OCI-M1 (cell line): ENCODE measurements at regions not wholly inside any gene's neighbourhood (a gene's known extent, or its start where the extent isn't known, plus 50 kb on each side); places are given as distances from the start of the nearest gene placed in this dataset.
"Not testable (repeated sequence)": the region's sequence is repeated elsewhere in the genome, so short reads cannot be mapped to it uniquely, and the experiment has no call there.

Source experiments
- DNase-seq: peaks from one replicate; lab custom pipeline; 2025; lab: John Stamatoyannopoulos, UW

DNA sequence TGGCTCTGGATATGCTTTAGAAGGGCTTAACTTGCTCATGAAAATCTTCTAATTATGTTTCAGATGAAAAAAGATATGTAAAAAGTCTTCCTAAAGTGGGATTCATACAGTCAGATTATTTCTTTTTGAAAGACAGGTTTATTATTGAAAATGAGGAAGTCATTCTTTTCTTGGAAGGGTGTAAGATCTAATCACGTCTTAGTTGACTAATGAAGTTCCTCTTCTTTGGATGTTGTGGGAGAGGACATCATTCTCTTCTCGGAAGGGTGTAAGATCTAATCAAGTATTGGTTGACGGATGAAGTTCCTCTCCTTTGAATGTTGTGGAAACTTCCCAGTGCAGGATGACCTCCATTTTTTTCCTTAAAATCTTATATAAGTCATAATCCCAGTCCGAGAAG lies 74.9 kb downstream of the ALG10 start:
- DNase-seq: peak; percentile 90

DNA sequence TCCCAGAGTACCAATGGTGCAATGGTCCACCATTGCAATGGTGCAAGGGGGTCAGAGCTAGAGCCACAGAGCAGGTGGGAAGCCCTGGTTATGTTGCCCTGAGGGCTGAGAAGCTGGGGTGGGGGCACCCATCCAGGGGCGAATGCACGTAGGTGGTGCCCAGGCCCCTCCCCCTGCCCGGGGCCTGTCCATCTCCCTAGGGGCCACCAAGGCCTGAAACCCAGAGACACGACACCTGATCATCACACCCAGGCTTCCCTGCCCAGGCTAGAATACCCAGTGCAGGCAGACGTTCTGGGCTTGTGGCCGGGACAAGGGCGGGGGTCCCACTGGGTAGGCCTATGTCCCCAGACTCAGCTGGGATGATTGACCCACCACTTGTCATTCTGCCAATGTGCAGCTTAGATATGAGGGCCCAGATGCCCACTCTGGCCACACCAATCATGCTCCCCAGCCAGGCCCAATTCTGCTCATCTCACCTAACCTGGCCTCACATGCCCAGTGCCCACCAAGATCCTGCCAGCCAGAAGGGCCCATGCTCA lies 83.2 kb downstream of the ALG10 start:
- DNase-seq: no peak

DNA sequence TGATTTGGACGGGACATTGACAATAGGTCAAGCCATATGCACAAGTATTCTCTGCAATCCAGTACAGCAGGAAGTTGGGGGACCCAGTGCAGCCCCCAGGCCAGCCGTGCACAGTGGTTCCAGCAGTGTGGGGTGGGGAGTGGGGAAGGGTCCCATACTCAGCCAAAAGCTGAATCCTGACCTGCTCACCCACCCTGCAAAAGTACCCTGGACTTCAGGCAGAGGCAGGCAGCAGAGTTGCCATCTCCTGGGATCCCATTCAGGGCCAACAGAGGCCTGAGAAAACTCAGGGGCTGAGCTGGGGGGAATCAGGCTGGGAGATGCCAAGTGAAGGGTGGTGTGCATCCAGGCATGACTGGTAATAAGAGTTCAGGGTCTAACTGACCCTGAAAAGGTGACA lies 83.9 kb downstream of the ALG10 start:
- DNase-seq: no peak

DNA sequence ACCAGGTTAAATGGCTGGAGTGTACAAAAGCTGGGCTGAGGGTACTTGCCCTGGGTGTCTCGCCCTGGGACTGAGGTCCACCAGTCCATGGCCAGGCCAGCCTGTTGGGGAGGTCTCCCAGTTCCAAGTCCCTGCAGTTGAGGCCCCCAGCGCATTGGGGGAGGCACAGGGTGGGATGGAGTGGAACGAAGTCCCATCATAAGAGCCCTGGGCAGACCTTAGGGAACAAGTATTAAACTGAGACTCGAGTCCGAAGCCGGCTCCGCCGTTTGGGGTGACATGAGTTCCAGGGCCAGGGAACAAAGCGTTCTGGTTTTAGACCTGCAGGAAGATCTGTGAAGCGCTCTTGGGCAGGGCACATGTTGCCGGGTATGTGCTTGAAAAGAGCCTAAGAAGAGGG lies 84.7 kb downstream of the ALG10 start:
- DNase-seq: no peak

DNA sequence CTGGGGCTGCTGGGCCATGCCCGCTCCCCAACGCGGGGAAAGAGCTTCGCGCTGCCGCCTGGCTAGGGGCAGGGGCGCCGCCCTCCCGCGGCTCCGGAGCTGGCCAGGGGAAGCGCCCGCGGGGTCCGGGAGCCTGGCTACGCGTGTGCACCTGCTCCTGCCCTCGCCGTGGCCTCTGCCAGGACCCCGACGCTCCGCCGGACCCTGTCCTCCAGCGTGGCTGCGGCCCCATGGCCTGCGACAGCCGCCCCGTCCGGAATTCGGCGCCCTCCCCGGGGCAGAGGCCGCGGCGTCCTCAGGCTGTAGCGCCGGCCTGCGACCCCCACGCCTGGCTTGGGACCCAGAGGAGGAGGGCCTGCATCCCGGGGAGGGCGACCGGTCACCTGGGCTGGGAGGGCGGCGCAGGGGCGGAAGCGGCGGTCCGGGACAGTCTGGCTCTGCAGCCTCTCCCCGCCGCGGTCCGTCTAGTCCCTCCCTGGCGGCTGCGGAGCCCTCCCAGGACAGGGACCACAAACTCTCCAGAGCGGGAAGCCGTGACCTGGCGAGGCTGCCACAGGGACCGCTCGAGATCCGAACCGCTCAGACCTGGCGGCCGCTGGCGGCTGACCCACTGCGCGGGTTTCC lies 85.6 kb downstream of the ALG10 start:
- DNase-seq: no peak

DNA sequence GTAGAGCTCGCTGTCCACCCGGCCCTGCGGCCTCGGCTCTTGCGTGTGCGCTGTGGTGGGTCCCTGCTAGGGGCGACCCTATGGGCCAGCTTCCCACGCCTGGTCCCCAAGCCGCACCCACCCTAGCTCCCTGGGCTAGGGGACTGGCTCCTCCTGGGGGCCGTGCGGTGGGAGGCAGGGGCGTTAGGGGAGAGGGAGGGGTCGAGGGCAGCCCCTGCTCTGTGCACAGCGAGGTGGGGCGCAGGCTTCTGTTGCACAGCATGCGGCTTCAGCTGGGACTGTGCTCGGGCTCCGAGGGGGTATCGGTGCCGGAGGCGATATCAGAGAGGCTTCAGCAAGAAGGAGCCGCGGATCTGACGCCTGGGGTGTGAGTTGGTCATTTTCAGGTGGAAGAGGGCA lies 86.1 kb downstream of the ALG10 start:
- no peak for DNase-seq

DNA sequence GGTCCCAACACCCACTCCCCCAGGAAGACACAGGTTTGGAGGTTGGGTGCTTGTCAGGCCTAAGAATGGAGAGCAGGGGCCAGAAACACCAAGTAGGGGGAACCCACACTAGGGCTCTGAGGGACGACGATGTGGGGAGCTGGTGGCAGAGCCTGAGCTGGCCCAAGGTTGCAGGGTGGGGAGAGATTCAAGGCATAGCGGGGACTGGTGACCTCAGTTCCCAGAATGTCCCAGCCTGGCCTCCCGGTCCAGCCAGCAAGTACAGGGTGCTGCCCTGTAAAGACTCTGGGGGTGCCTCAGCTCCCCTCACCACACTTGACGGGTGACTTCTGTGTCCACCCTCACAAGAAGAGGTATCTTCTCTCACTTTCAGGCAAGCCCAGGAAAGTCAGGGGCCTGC lies 86.7 kb downstream of the ALG10 start:
- DNase-seq: no peak

DNA sequence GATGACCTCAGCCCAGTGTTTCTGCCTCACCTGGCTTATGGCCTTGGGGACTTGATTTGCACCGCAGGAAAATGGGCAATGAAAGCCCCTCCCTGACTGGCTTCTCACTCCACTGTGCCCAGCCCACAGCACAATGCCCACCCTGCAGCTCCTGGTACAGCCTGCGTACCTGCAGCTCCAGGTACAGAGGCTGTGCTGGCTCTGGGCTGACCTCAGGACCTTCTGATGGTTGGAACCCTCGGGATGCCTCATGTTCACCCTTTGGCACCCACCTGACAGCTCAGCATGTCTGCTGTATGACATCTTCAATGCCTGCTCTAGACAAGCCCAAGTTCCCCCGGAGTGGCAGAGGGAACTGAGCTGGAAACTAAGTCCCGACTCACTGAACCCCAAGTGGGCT lies 87.1 kb downstream of the ALG10 start:
- no peak for DNase-seq

DNA sequence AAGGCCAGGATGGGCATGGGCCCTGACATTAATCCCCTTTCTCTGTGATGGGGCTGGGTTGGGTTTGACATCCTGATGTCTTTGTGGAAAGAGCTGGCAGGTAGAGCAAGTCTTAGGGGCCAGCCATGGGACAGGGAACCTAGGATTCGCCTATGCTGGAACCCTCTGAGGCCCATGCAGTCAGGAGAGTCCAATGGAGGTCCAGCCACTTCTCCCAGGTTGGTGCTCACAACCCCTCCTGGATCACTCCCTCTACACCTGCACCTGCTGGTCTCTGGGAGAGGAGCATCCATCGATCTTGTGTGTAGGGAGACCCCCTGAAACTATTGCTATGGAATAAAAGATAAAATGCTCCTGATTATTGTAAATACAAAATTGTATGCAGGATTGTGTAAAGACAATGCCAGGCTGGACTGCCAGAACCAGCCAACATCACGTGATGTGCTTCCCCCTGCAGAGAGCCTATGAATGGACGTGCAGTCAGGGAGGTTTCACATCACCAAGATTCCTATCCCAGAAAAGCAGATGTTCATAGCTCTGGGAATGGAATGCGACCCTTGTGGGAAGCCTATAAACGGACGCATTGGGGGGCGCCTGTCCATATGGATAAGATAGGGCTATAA lies 87.7 kb downstream of the ALG10 start:
- not testable (repeated sequence) for DNase-seq

DNA sequence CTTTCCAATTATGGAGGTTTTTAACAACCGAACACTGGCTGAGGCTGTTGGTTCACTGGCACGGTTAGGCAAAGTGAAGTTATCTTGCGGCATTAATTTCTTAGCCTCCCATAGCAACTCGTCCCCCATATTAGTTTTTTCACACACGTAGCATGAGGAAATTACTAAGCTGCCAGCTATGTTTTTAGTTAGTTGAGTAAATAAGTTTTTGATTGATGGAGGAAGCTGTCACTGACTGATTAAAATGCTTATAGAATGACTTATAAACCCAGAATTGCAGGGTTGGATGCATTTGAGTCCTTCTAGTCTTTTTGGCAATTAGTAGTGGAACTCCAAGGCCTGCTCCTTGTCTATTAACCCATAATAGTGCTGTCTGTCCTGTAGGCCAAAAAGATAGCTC lies 97.1 kb downstream of the ALG10 start:
- DNase-seq: no peak

DNA sequence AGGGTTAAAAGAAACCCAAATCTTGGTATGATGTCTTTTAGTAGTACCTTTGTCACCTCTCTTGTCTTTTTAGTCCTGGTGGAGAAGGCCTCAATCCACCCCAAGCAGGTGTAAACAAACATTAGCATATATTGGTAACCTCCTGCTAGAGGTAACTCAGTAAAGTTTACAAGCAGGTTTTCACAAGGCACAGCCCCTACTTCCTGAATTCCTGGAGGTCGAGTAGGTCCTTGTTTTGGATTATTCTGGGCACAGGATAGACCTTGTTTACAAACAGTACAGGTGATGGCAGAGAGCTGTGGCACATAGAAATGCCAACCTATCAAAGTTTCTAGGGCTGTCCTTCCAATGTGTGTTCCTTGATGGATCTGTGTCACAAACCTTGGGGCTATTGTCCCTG lies 99.1 kb downstream of the ALG10 start:
- no peak for DNase-seq

DNA sequence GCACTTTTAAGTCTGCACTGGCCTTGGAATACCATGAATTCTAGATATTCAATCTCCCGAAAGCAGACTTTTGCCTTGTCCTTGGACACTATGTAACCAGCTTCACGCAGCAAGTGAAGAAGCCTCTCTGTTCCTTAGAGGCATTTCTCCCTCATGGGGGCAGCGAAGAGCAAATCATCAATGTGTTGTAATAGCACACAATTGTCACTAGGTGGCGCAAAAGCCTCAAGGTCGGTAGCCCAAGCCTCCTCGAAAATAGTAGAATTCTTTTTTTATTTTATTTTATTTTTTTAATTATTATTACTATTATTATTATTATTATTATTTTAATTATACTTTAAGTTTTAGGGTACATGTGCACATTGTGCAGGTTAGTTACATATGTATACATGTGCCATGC lies 100.8 kb downstream of the ALG10 start:
- DNase-seq: peak; percentile 89

DNA sequence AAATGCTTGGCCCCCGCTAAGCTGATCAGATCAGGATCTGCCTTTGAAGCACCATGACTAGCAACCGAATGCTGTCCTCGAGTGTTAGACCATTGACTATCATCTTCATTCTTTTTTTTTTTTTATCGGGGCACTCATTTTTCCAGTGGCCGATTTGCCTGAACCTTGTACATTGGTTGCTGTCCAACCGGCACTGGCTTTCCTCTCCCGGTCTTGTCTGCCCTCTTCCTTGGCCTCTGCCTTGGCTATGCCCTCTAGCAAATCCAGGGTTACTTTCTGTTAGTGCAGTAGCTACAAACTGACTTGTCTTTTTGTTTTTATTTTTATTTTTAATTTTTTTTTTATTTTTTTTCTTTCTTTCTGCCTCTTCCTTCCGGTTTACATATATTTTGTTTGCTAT lies 102.3 kb downstream of the ALG10 start:
- no peak for DNase-seq

DNA sequence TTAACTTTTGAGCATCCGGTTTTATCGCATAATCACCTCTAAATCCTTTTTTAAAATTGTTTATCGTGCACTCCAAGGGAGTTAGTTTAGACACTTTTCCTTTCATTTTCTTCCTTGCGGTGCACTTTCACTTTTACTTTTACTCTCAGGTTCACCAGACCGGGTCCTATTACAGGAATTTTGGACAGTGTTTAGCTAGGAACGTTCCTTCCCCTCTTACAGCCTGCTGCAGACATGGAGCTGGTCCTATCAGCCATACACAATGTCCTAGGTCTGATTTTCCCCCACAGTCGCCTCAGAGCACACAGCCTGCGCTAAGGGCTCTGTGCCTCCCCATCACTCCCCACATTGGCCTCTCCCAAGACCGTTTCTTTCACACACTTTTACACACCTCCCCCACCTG lies 103.9 kb downstream of the ALG10 start:
- DNase-seq: peak; percentile 95

DNA sequence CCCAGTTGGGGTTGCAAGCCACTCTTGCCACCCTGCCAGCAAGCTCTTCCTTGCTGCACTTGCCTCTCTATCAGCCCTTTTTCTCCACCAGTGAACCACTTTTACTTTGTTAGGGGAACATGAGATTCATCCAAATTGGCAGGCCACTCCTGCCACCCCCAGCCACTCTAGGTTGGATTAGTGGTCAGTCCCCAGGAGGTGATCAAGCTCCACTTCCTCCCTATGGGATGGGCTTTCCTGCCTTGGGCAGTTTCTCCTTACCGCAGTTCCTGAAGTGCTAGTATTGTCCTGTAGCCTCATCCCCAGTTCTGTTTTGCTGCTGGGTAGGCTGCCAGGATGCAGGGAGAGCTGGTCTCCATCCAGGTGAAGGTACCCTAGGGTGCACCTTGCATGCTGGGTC lies 104.5 kb downstream of the ALG10 start:
- DNase-seq: peak; percentile 83

DNA sequence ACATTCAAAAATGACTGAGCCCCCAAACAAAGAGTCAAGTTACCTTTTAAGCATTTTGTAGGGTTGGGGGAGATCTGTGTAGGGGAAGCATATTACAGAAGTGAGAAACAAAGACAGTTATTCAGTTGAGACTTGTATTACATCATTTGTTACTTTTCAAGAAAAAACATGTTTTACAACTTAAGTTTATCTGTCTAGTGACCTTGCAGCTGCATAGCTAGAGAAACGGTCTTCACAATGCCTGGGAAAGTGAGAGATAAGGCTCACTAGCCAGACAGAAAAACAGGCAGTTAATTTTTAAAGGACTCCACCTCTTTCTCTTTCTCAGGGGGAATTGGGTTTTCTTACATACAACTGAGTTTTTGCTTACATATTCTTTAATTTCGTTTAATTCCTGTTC lies 105.1 kb downstream of the ALG10 start:
- DNase-seq: peak; percentile 92

DNA sequence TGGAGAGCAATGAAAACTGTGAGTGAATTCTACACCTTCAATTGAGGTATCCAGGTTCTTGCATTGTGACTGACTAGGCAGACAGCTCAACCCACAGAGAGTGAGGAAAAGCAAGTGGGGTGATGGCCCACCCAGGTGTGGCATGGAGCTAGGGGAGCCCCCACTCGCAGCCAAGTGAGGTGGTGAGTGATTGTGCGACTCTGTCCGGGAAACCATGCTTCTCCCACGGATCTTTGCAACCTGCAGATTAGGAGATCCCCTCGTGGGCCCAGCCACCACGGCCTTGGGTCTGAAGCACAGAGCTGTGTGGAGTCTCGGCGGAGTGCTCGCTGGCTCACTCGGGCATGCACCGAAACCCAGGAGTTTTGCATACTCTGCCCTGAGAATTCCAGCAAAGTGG lies 120.1 kb downstream of the ALG10 start:
- no peak for DNase-seq

DNA sequence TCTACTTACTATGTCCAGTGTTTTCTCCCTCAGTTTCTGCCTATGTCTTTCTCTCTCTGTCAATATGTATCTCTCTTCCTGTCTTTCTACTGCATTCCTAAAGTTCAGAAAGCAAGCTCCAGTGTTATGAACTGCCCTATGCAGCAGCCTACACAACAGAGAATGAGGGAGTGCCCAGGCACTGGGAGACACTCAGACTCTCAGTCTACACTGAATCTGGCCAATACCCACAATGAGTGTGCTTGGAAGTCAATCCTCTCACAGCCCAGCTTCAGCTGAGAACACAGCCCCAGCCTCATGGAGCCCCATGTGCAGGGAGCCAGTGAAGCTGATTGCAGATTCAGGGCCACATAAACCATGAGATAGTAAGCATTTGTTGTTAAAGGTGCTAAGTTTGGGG lies 128.7 kb downstream of the ALG10 start:
- peak; percentile 56 for DNase-seq

DNA sequence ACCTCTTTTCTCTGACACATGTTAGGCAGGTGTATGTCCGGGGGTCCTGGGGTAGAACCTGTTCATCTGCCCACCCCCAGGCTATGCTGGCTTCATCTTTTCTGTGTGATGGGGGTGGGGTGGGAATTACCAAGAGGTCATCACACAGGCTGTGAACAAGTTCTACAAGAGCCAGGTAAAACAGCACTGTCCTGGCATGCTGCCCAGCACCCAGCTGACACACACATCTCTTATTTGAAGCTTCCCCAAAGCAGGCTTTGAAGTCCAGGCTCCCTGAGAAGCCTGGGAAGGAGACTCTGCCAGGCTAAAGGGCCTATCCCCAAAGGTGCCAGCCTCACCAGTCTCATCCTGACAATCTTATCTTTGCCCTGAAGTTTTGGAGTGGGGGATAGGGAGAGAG lies 141.1 kb downstream of the ALG10 start:
- no peak for DNase-seq

DNA sequence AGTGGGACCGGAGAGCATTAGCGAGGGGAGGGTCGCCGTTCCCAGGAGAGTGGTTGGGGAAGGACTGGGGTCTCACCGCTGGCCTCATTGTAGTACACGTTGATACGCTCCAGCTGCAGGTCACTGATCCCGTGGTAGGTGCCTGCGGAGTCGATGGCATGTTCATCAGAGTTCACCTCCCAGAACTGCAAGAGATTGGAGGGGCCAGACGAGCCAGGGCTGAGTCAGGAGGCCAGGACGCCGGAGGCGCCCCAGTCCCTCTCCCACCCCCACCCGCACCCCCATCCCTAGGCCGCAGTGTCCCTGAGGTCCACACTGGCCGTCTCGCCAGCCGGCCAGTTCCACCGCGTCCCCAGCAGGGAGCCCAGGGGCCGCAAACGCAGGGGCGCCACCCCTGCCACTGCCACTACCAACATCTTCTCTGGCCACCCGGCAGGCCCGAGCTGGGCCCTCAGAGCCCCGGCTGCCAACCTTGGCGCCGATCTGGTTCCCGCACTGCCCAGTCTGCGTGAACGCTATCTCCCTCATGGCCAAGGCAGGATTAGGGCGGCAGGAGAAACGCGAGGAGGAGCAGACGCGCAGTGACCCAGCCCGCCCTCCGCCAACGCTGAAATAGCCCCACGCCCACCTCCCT lies 144.2 kb downstream of the ALG10 start:
- DNase-seq: no peak

DNA sequence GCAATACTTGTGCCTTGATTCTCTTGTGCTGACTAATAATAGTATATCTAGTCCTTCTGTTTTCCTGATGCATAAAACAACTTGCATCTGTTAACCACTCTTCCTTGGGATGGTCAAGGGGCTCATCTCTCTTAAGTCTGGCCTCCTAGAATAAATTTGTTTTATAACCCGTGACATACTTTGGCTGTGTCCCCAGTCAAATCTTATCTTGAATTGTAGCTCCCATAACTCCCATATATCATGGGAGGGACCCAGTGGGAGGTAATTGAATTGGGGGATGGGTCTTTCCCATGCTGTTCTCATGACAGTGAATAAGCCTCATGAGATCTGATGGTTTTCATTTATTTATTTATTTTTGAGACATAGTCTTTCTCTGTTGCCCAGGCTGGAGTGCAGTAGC lies 146.2 kb downstream of the ALG10 start:
- peak; percentile 32 for DNase-seq

DNA sequence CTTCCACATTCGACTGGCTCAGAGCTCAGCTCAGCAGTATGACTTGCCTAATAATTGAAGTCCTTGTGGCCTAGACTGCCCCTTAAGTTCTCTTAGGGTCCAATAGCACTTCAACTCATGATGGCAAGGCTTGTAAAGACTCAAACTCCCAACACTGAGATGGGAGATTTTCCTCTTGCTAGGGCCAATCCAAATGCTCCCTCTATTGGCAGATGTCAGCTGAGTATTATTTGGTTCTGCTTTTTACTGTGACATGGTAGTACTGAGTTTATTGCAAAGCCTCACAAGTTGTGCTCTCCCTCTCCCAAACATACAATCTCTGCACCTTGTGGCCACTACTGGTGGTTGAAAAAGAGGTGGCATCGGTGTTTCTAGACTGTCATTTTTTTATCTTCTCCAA lies 164.2 kb downstream of the ALG10 start:
- peak; percentile 89 for DNase-seq

DNA sequence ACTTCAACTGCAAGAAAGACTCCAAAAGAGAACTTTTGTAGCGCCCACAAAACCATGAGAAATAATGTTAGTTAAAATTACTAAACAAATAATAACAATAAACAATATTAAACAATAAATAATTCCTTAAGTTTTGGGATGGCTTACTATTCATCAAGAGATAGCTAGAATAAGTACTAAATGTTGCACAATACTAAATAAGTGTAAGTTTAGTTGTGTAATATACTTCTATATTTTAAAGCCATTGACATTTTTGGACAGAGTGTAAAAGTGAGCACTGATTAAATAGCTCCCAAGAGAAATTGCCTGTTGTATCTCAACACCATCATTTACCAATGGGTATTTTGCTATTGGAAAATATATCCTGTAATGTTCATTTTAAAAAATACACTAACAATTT lies 166.7 kb downstream of the ALG10 start:
- no peak for DNase-seq

DNA sequence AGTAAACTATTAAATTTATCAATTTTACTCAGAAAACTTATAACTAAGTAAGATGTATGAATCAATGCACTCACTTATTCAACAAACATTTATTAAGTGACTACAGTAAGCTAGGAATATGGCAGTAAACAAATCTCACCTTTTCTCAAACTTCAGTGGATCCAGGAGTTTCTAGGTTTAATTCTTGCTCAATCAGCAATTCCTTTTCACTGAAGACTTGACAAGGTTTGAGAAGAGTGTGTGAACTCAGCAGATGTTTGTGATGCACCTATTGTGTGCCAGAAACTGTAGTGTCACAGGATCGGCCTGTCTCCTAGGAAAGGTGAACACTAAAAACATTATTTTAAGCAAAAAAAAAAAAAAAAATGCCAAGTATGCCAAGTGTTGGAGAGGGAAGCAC lies 167.8 kb downstream of the ALG10 start:
- DNase-seq: no peak
